ENCODE measurements at regions not wholly inside any gene's neighbourhood (a gene's known extent, or its start where the extent isn't known, plus 50 kb on each side); places are given as distances from the start of the nearest gene placed in this dataset.

DNA sequence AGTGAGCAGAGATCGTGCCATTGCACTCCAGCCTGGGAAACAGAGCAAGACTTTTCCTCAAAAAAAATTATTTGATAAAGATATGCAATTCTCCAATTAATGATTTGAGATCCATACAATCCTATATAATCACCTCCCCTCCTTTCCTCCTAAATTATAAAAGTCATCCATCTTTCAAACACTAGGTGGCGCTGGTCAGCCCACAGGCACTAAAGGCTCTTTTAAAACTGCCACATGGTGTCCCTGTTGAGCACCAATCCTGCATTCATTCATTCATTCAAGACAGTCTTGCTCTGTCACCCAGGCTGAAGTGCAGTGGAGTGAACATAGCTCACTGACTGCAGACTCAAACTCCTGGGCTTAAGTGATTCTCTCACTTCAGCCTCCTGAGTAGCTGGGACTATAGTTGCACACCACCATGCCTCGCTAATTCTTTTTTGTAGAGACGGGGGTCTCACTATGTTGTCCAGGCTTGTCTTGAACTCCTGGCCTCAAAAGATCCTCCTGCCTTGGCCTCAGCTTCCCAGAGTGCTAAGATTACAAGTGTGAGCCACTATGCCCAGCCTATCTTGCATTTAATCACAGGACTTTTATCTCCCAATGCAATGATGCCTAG lies 58.7 kb upstream of the SLC2A12 start:
- no peaks in the 10 kb centered on the region for H3K9me3 ChIP-seq
- intact Hi-C loops (cut with DNase I) = no loop called here
- 52 to 69% (median 66%) methylated on average over 4 of the region's 4 CpGs for WGBS, 3 donors
- TF ChIP-seq, protein P1, sequence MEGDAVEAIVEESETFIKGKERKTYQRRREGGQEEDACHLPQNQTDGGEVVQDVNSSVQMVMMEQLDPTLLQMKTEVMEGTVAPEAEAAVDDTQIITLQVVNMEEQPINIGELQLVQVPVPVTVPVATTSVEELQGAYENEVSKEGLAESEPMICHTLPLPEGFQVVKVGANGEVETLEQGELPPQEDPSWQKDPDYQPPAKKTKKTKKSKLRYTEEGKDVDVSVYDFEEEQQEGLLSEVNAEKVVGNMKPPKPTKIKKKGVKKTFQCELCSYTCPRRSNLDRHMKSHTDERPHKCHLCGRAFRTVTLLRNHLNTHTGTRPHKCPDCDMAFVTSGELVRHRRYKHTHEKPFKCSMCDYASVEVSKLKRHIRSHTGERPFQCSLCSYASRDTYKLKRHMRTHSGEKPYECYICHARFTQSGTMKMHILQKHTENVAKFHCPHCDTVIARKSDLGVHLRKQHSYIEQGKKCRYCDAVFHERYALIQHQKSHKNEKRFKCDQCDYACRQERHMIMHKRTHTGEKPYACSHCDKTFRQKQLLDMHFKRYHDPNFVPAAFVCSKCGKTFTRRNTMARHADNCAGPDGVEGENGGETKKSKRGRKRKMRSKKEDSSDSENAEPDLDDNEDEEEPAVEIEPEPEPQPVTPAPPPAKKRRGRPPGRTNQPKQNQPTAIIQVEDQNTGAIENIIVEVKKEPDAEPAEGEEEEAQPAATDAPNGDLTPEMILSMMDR (IDR thresholded peaks at IDR 0.05) = peak in 1 of 3 donors; percentile 25
- TF ChIP-seq EP300 (IDR thresholded peaks at IDR 0.05) = no peak
- H3K4me3 ChIP-seq = no peak overlapping the region
- DNase-seq = no peak
- H3K27me3 ChIP-seq = no peaks in the 10 kb centered on the region
- H3K36me3 ChIP-seq = no peaks in the 10 kb centered on the region
- no peak overlapping the region for H3K27ac ChIP-seq
- H3K4me1 ChIP-seq (ENCODE audit: insufficient read depth) = no peaks in the 10 kb centered on the region

DNA sequence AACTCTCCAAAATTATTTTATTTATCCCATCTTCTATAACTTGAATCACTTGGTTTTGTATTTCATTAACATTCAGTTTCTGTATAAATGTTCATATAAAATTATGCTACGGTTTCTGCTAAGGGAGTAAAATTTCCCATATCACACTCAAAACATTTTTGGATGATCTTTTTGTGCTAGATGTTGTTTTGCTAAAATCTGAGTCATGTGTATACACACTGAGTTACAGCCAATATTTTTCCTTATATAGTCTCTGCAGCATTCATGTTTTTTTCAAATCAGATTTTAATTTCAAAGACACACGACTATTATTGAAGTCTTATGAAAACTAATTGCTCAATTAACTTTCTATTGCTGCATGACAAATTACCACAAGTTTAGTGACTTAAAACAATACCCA lies 54.3 kb upstream of the SLC2A12 start:
- H3K27me3 ChIP-seq = no peaks in the 10 kb centered on the region
- H3K36me3 ChIP-seq = no peaks in the 10 kb centered on the region
- no peaks in the 10 kb centered on the region for H3K4me1 ChIP-seq (ENCODE audit: insufficient read depth)
- H3K9me3 ChIP-seq = no peaks in the 10 kb centered on the region
- no peak for TF ChIP-seq EP300 (IDR thresholded peaks at IDR 0.05)
- TF ChIP-seq, protein P1 (IDR thresholded peaks at IDR 0.05) = no peak
- no peak for TF ChIP-seq POLR2A (IDR thresholded peaks at IDR 0.05)
- no peak overlapping the region for H3K4me3 ChIP-seq
- DNase-seq = no peak
- H3K27ac ChIP-seq = no peak overlapping the region
- 10 to 29% (median 13%) methylated on average over 2 of the region's 2 CpGs for WGBS, 3 donors
- intact Hi-C loops (cut with DNase I) = loop anchor here in 1 of 4 donors (10.0 kb wide), 1 partner anchor 542 kb away; no protein-coding TSS in a partner anchor

DNA sequence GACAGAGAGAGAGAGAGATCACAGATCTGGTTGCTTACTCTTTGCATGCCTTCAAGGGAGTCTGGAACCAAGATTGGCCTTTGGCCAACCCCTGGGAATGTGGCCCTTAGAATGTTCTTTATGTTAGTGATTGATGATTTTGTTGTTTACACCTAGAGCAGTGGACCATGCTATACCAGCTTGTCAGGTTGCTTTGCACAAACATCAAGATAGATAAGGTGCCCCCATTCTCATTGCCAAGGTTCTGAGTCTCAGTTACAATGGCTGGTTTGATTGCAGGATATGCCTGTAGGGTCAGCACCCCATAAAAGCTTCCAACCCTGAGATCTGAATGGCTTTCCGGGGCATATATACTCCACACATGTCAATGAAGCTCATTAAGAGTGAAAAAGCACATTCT lies 53.5 kb upstream of the SLC2A12 start:
- no peaks in the 10 kb centered on the region for H3K36me3 ChIP-seq
- no peak for DNase-seq
- intact Hi-C loops (cut with DNase I) = loop anchor here in 1 of 4 donors (10.0 kb wide), 1 partner anchor 541 kb away; no protein-coding TSS in a partner anchor
- H3K4me3 ChIP-seq = no peak overlapping the region
- no peaks in the 10 kb centered on the region for H3K9me3 ChIP-seq
- no peaks in the 10 kb centered on the region for H3K27me3 ChIP-seq
- no peaks in the 10 kb centered on the region for H3K4me1 ChIP-seq (ENCODE audit: insufficient read depth)
- 67 to 81% (median 72%) methylated on average over 1 of the region's 1 CpG for WGBS, 3 donors
- no peak overlapping the region for H3K27ac ChIP-seq
- TF ChIP-seq POLR2A (IDR thresholded peaks at IDR 0.05) = no peak
- TF ChIP-seq EP300 (IDR thresholded peaks at IDR 0.05) = no peak
- TF ChIP-seq, protein P1 (IDR thresholded peaks at IDR 0.05) = no peak

DNA sequence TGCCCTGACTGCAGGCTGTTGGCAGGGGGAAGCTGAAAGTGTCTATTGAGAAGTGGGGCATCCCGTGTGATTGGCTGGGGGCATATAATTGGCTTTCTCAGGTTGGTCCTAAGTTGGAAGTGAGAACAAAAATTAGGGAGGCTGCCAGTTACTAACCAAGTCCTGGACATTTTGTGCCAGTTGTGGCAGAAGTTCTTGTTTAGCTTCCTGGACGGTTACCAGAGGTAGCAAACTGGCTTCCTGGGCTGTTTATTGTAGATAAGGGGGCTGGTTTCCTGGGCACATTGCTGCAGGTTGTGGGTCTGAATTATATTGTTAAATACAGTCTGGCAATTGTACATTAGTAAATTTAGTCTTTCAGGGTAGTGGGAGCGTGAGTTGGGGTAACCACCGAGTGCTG lies 50.6 kb upstream of the SLC2A12 start:
- intact Hi-C loops (cut with DNase I) = loop anchor here in 1 of 4 donors (10.0 kb wide), 1 partner anchor 538 kb away; no protein-coding TSS in a partner anchor
- DNase-seq = no peak
- Histone ChIP-seq H3K36me3 (no peaks in the 10 kb centered on the region), H3K27ac (no peak overlapping the region), H3K27me3 (no peaks in the 10 kb centered on the region), H3K4me3 (no peak overlapping the region), H3K9me3 (no peaks in the 10 kb centered on the region), H3K4me1 (ENCODE audit: insufficient read depth) (no peaks in the 10 kb centered on the region)
- TF ChIP-seq POLR2A (IDR thresholded peaks at IDR 0.05) = no peak
- 72 to 83% (median 83%) methylated on average over 4 of the region's 4 CpGs for WGBS, 3 donors

All from ovary (tissue), 7 donors.